ENCODE measurements at regions not wholly inside any gene's neighbourhood (a gene's known extent, or its start where the extent isn't known, plus 50 kb on each side); places are given as distances from the start of the nearest gene placed in this dataset.
"Not testable (repeated sequence)": the region's sequence is repeated elsewhere in the genome, so short reads cannot be mapped to it uniquely, and the experiment has no call there.

DNA sequence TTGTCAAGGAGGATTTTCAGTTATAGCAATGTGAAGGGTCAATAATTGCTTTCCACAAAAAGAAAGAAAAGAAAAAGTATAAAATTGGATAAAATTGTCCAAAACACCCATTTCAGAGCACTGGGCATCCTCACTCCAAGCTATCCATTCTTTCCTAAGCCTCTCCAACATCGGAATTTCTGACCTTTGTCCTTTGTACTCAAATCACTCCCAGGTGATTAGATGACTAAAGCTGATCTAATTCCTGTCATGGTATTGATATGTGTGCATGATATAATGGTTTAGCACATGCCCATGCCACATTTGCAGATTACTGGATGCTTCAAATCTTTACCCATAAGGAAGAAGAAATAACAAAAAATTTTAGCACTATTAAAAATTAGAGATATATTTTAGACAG lies 152.3 kb downstream of the CENPC start:
- Histone ChIP-seq H3K4me1 (ENCODE audit: low read length) (no peaks in the 10 kb centered on the region), H4K20me1 (ENCODE audit: insufficient read depth, low read length) (no peaks in the 10 kb centered on the region), H3K79me2 (ENCODE audit: low read length) (no peaks in the 10 kb centered on the region), H3K9me2 (replicated peaks; ENCODE audit: insufficient read depth, low read length) (no peaks in the 10 kb centered on the region), H3K9ac (ENCODE audit: low read length) (no peak overlapping the region), H2AFZ (ENCODE audit: low read length) (no peak overlapping the region), H3K9me3 (replicated peaks; ENCODE audit: insufficient read depth, low read length) (no peaks in the 10 kb centered on the region), H3F3A (ENCODE audit: insufficient read depth, low read length) (no peaks in the 10 kb centered on the region), H3K36me3 (replicated peaks; ENCODE audit: insufficient read depth, low read length) (no peaks in the 10 kb centered on the region), H3K4me3 (ENCODE audit: low read length) (no peak overlapping the region), H3K27ac (ENCODE audit: low read length) (no peak overlapping the region), H3K27me3 (replicated peaks; ENCODE audit: insufficient read depth, low read length) (no peaks in the 10 kb centered on the region), H3K4me2 (ENCODE audit: low read depth, low read length) (no peak overlapping the region)
- no peak for TF ChIP-seq EZH2 (optimal IDR thresholded peaks at IDR 0.05; ENCODE audit: low read depth, low read length)
- TF ChIP-seq, protein P1, sequence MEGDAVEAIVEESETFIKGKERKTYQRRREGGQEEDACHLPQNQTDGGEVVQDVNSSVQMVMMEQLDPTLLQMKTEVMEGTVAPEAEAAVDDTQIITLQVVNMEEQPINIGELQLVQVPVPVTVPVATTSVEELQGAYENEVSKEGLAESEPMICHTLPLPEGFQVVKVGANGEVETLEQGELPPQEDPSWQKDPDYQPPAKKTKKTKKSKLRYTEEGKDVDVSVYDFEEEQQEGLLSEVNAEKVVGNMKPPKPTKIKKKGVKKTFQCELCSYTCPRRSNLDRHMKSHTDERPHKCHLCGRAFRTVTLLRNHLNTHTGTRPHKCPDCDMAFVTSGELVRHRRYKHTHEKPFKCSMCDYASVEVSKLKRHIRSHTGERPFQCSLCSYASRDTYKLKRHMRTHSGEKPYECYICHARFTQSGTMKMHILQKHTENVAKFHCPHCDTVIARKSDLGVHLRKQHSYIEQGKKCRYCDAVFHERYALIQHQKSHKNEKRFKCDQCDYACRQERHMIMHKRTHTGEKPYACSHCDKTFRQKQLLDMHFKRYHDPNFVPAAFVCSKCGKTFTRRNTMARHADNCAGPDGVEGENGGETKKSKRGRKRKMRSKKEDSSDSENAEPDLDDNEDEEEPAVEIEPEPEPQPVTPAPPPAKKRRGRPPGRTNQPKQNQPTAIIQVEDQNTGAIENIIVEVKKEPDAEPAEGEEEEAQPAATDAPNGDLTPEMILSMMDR (IDR thresholded peaks at IDR 0.05; ENCODE audit: low read length), result no peak
- no peak for TF ChIP-seq EZH2phosphoT487 (IDR thresholded peaks at IDR 0.05; ENCODE audit: low read length)
- no peak for DNase-seq

DNA sequence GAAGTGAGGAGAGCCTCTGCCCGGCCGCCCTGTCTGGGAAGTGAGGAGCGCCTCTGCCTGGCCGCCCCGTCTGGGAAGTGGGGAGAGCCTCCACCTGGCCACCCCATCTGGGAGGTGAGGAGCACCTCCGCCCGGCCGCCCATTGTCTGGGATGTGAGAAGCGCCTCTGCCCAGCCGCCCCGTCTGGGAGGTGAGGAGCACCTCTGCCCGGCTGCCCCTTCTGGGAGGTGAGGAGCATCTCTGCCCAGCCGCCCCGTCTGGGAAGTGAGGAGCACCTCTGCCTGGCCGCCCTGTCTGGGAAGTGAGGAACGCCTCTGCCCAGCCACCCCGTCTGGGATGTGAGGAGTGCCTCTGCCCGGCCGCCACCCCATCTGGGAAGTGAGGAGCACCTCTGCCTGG lies 163.9 kb downstream of the CENPC start:
- H3K4me2 ChIP-seq (ENCODE audit: low read depth, low read length); H2AFZ ChIP-seq (ENCODE audit: low read length); H4K20me1 ChIP-seq (ENCODE audit: insufficient read depth, low read length); H3K27ac ChIP-seq (ENCODE audit: low read length); H3K36me3 ChIP-seq (replicated peaks; ENCODE audit: insufficient read depth, low read length); DNase-seq; H3K79me2 ChIP-seq (ENCODE audit: low read length); H3F3A ChIP-seq (ENCODE audit: insufficient read depth, low read length); H3K9me3 ChIP-seq (replicated peaks; ENCODE audit: insufficient read depth, low read length); H3K9ac ChIP-seq (ENCODE audit: low read length); H3K9me2 ChIP-seq (replicated peaks; ENCODE audit: insufficient read depth, low read length); H3K4me1 ChIP-seq (ENCODE audit: low read length); H3K27me3 ChIP-seq (replicated peaks; ENCODE audit: insufficient read depth, low read length); H3K4me3 ChIP-seq (ENCODE audit: low read length): not testable (repeated sequence)

DNA sequence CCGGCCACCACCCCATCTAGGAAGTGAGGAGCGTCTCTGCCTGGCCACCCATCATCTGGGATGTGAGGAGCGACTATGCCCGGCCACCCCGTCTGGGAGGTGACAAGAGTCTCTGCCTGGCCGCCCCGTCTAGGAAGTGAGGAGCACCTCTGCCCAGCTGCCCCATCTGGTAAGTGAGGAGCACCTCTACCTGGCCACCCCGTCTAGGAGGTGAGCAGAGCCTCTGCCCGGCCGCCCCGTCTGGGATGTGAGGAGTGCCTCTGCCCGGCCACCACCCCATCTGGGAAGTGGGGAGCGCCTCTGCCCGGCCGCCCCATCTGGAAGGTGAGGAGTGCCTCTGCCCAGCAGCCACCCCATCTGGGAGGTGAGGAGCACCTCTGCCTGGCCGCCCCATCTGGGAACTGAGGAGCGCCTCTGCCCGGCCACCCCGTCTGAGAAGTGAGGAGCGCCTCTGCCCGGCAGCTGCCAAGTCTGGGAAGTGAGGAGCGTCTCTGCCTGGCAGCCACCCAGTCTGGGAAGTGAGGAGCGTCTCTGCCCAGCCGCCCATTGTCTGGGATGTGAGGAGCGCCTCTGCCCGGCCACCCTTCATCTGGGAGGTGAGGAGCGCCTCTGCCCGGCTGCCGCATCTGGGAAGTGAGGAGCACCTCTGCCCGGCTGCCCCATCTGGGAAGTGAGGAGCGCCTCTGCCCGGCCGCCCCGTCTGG lies 164.4 kb downstream of the CENPC start:
- H3K79me2 ChIP-seq (ENCODE audit: low read length); H3K4me2 ChIP-seq (ENCODE audit: low read depth, low read length); H3F3A ChIP-seq (ENCODE audit: insufficient read depth, low read length); H3K9me2 ChIP-seq (replicated peaks; ENCODE audit: insufficient read depth, low read length); H3K4me3 ChIP-seq (ENCODE audit: low read length); H3K27ac ChIP-seq (ENCODE audit: low read length); H3K27me3 ChIP-seq (replicated peaks; ENCODE audit: insufficient read depth, low read length); H3K4me1 ChIP-seq (ENCODE audit: low read length); H3K9me3 ChIP-seq (replicated peaks; ENCODE audit: insufficient read depth, low read length); H2AFZ ChIP-seq (ENCODE audit: low read length); H3K36me3 ChIP-seq (replicated peaks; ENCODE audit: insufficient read depth, low read length); DNase-seq; H3K9ac ChIP-seq (ENCODE audit: low read length); H4K20me1 ChIP-seq (ENCODE audit: insufficient read depth, low read length): not testable (repeated sequence)

DNA sequence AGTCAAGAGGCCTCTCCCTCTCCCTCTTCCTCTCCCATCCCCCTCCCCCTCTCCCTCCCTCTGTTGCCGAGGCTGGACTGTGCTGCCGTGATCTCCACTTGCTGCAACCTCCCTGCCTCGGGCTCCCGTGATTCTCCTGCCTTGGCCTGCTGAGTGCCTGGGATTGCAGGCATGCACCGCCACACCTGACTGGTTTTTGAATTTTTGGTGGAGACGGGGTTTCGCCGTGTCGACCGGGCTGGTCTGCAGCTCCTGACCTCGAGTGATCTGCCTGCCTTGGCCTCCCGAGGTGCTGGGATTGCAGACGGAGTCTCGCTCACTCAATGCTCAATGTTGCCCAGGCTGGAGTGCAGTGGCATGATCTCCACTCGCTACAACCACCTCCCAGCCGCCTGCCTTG lies 165.1 kb downstream of the CENPC start:
- no peak overlapping the region for H2AFZ ChIP-seq (ENCODE audit: low read length)
- H3K27ac ChIP-seq (ENCODE audit: low read length), result no peak overlapping the region
- no peaks in the 10 kb centered on the region for H3K4me1 ChIP-seq (ENCODE audit: low read length)
- H3K4me2 ChIP-seq (ENCODE audit: low read depth, low read length), result no peak overlapping the region
- no peaks in the 10 kb centered on the region for H3K9me2 ChIP-seq (replicated peaks; ENCODE audit: insufficient read depth, low read length)
- no peaks in the 10 kb centered on the region for H3K36me3 ChIP-seq (replicated peaks; ENCODE audit: insufficient read depth, low read length)
- H3K4me3 ChIP-seq (ENCODE audit: low read length), result no peak overlapping the region
- H3K9me3 ChIP-seq (replicated peaks; ENCODE audit: insufficient read depth, low read length), result no peaks in the 10 kb centered on the region
- H3K9ac ChIP-seq (ENCODE audit: low read length), result no peak overlapping the region
- no peaks in the 10 kb centered on the region for H4K20me1 ChIP-seq (ENCODE audit: insufficient read depth, low read length)
- no peaks in the 10 kb centered on the region for H3F3A ChIP-seq (ENCODE audit: insufficient read depth, low read length)
- H3K27me3 ChIP-seq (replicated peaks; ENCODE audit: insufficient read depth, low read length), result no peaks in the 10 kb centered on the region
- TF ChIP-seq, protein P1 (IDR thresholded peaks at IDR 0.05; ENCODE audit: low read length), result no peak
- no peak for TF ChIP-seq EZH2 (optimal IDR thresholded peaks at IDR 0.05; ENCODE audit: low read depth, low read length)
- TF ChIP-seq EZH2phosphoT487 (IDR thresholded peaks at IDR 0.05; ENCODE audit: low read length), result no peak
- no peaks in the 10 kb centered on the region for H3K79me2 ChIP-seq (ENCODE audit: low read length)
- DNase-seq, result no peak

All from MM.1S (cell line).